ENCODE measurements at regions not wholly inside any gene's neighbourhood (a gene's known extent, or its start where the extent isn't known, plus 50 kb on each side); places are given as distances from the start of the nearest gene placed in this dataset.

DNA sequence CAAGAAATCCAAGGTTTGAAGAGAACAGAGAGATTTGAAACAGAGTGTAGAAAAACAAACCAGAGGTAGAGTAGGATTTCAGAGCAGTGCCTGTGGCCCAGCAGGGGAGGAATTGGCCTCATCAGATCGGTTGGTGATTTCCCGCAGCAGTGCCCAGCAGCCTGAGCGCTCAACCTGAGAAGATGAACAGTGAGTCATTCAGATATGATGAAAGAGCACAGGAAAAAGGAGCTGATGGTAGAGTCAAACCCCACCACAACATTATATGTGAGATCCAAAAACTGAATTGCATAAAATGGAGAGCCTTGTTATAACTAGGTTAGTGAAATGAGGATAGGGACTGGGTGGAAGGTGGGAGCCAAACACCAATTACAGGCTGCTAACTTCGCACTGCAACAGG lies 248.9 kb downstream of the PIK3R1 start:
- WGBS, 2 donors = 69 to 75% methylated on average over 4 of the region's 4 CpGs
- no peak for TF ChIP-seq POLR2A (IDR thresholded peaks at IDR 0.05)
- TF ChIP-seq, protein P1, sequence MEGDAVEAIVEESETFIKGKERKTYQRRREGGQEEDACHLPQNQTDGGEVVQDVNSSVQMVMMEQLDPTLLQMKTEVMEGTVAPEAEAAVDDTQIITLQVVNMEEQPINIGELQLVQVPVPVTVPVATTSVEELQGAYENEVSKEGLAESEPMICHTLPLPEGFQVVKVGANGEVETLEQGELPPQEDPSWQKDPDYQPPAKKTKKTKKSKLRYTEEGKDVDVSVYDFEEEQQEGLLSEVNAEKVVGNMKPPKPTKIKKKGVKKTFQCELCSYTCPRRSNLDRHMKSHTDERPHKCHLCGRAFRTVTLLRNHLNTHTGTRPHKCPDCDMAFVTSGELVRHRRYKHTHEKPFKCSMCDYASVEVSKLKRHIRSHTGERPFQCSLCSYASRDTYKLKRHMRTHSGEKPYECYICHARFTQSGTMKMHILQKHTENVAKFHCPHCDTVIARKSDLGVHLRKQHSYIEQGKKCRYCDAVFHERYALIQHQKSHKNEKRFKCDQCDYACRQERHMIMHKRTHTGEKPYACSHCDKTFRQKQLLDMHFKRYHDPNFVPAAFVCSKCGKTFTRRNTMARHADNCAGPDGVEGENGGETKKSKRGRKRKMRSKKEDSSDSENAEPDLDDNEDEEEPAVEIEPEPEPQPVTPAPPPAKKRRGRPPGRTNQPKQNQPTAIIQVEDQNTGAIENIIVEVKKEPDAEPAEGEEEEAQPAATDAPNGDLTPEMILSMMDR (IDR thresholded peaks at IDR 0.05) = no peak
- no peak for TF ChIP-seq EP300 (IDR thresholded peaks at IDR 0.05)
- no peak for TF ChIP-seq POLR2AphosphoS5 (IDR thresholded peaks at IDR 0.05)
- Histone ChIP-seq H3K4me3 (no peak overlapping the region), H3K4me1 (peaks cover 3 to 8% (median 5%) of the 10 kb centered on the region in 4 donors), H3K27me3 (no peaks in the 10 kb centered on the region), H3K36me3 (no peaks in the 10 kb centered on the region), H3K27ac (no peak overlapping the region), H3K9me3 (no peaks in the 10 kb centered on the region)
- DNase-seq (no peak), ATAC-seq (ENCODE audit: low FRiP score in 2 of 2) (no peak)

DNA sequence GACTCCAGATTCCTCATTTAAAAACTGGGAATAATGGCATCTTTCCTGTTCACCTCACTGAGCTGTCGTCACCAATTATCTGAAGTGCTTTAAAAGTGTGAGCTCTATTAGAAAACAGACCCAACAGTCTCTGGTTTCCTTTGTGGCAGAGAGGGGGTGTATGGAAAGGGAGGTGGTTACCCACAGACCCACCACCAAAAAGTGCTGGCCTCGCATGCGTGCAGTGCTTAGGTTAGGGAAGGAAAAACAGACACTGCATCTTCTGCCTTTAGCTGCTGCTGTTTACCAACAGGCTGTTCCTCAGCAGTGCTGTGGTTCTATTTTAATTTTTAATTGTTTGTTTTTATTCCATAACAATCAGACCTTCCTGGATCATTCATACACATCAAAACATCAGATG lies 249.6 kb downstream of the PIK3R1 start:
- H3K27ac ChIP-seq = no peak overlapping the region
- TF ChIP-seq POLR2AphosphoS5 (IDR thresholded peaks at IDR 0.05) (no peak), POLR2A (IDR thresholded peaks at IDR 0.05) (no peak), EP300 (IDR thresholded peaks at IDR 0.05) (no peak)
- TF ChIP-seq, protein P1 (IDR thresholded peaks at IDR 0.05) = no peak
- peaks cover 0 to under 1% (median 0%) of the 10 kb centered on the region in 4 donors for H3K4me1 ChIP-seq
- WGBS, 2 donors = 50 to 57% methylated on average over 3 of the region's 3 CpGs
- DNase-seq (no peak), ATAC-seq (ENCODE audit: low FRiP score in 2 of 2) (no peak)
- no peaks in the 10 kb centered on the region for H3K9me3 ChIP-seq
- no peaks in the 10 kb centered on the region for H3K36me3 ChIP-seq
- no peak overlapping the region for H3K4me3 ChIP-seq
- no peaks in the 10 kb centered on the region for H3K27me3 ChIP-seq

DNA sequence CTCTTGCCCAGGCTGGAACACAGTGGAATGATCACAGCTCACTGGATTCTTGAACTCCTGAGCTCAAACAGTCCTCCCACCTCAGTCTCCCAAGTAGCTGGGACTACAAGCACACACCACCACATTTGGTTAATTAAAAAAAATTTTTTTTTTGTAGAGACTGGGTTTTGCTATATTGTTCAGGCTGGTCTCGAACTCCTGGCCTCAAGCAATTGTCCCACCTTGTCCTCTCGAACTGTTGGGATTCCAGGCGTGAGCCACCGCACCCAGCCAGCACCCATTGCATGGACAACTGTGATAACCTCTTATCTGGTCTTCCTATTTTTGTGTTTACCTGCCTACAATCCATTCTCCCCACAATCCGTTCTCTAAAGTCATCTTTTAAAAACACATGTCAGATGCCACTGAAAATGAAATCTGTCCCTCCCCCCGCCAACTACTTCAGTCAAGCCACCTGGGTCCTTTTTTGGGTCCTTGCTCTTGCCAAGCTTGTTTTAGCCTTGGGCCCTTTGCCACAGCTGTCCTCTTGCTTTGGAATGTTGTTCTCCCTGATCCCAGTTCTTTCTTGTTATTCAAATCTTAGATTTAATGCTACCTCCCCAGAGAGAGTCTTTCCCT lies 250.5 kb downstream of the PIK3R1 start:
- no peaks in the 10 kb centered on the region for H3K27me3 ChIP-seq
- H3K4me1 ChIP-seq = no peaks in the 10 kb centered on the region
- no peak overlapping the region for H3K4me3 ChIP-seq
- ATAC-seq (ENCODE audit: low FRiP score in 2 of 2) = no peak
- WGBS, 2 donors = 85 to 91% methylated on average over 6 of the region's 6 CpGs
- DNase-seq = no peak
- H3K36me3 ChIP-seq = no peaks in the 10 kb centered on the region
- TF ChIP-seq POLR2AphosphoS5 (IDR thresholded peaks at IDR 0.05) (no peak), POLR2A (IDR thresholded peaks at IDR 0.05) (no peak), EP300 (IDR thresholded peaks at IDR 0.05) (no peak)
- TF ChIP-seq, protein P1 (IDR thresholded peaks at IDR 0.05) = no peak
- H3K9me3 ChIP-seq = no peaks in the 10 kb centered on the region
- no peak overlapping the region for H3K27ac ChIP-seq

DNA sequence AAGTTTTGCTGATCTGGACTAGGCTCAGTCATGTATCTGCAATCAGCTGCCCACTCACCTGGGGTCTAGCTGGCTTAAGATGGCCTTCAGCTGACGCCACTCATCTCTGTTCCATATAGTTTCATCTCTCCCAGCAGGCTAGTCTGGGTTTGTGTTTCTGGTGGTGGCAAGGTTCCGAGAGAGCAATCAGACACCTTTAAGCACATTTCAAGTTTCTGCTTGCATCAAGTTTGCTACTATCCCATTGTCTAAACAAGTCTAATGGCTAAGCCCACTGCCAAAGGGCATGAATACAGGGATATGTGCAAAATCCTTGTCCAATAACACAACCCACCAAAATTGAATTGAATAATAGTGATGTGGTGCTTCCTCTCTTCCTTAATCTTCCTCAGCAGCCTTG lies 251.7 kb downstream of the PIK3R1 start:
- Histone ChIP-seq H3K36me3 (no peaks in the 10 kb centered on the region), H3K4me1 (no peaks in the 10 kb centered on the region), H3K9me3 (no peaks in the 10 kb centered on the region), H3K27me3 (no peaks in the 10 kb centered on the region), H3K4me3 (no peak overlapping the region), H3K27ac (no peak overlapping the region)
- TF ChIP-seq POLR2AphosphoS5 (IDR thresholded peaks at IDR 0.05) (no peak), POLR2A (IDR thresholded peaks at IDR 0.05) (no peak), EP300 (IDR thresholded peaks at IDR 0.05) (no peak)
- TF ChIP-seq, protein P1 (IDR thresholded peaks at IDR 0.05) = no peak
- WGBS, 2 donors = 96 to 100% methylated on average over 2 of the region's 2 CpGs
- DNase-seq (no peak), ATAC-seq (ENCODE audit: low FRiP score in 2 of 2) (no peak)

DNA sequence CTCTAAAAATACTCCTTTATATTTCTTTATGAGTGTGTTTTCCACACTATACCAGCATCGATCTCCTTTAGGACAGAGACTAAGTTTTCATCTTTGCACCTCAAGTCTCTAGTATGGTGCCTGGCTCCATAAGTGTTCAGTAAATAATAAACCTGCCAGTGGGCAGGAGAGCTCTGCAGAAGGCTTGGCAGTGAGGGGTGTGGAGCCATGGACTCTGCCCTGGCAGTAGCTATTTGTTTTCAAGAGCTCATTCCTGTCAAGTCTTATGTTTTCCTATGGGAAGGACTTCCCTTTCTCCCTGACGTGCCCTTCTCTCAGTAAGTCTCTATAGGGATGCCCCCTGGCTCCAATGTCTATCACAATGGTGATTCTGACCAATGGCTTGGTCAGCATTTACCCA lies 252.2 kb downstream of the PIK3R1 start:
- Histone ChIP-seq H3K27ac (no peak overlapping the region), H3K4me3 (no peak overlapping the region), H3K4me1 (no peaks in the 10 kb centered on the region), H3K27me3 (no peaks in the 10 kb centered on the region), H3K36me3 (no peaks in the 10 kb centered on the region), H3K9me3 (no peaks in the 10 kb centered on the region)
- ATAC-seq (ENCODE audit: low FRiP score in 2 of 2) = no peak
- WGBS, 2 donors = 93 to 96% methylated on average over 2 of the region's 2 CpGs
- TF ChIP-seq EP300 (IDR thresholded peaks at IDR 0.05) = no peak
- TF ChIP-seq POLR2A (IDR thresholded peaks at IDR 0.05) = no peak
- no peak for DNase-seq

Measured in upper lobe of left lung (tissue), 6 donors.